NB4 (cell line): ENCODE measurements at regions not wholly inside any gene's neighbourhood (a gene's known extent, or its start where the extent isn't known, plus 50 kb on each side); places are given as distances from the start of the nearest gene placed in this dataset.

Experiments
- DNase-seq: peaks from one replicate; pipeline ENCODE4 v3.0.0; 2010; ENCODE audit warnings: low read depth
- H3K4me3 ChIP-seq: one replicate; pipeline ENCODE4 v1.5.1; 2011; ENCODE audit warnings: mild to moderate bottlenecking, low read depth, low read length, moderate library complexity
- MYC ChIP-seq: IDR thresholded peaks from 2 replicates; pipeline ENCODE4 v1.6.1; 2011; ENCODE audit warnings: low read depth, low read length
- POLR2A ChIP-seq: IDR thresholded peaks from 2 replicates; pipeline ENCODE4 v1.6.1; 2011; ENCODE audit warnings: mild to moderate bottlenecking; ENCODE audit not compliant: insufficient read length; ENCODE audit errors: extremely low read depth
- TF ChIP-seq, protein P1 (sequence below): IDR thresholded peaks from 2 replicates; pipeline ENCODE4 v1.6.1; 2011; ENCODE audit warnings: low read depth, low read length
- TF ChIP-seq, protein P2 (sequence below): IDR thresholded peaks from one replicate; pipeline ENCODE4 v1.5.1; 2012; ENCODE audit warnings: low read depth, low read length

DNA sequence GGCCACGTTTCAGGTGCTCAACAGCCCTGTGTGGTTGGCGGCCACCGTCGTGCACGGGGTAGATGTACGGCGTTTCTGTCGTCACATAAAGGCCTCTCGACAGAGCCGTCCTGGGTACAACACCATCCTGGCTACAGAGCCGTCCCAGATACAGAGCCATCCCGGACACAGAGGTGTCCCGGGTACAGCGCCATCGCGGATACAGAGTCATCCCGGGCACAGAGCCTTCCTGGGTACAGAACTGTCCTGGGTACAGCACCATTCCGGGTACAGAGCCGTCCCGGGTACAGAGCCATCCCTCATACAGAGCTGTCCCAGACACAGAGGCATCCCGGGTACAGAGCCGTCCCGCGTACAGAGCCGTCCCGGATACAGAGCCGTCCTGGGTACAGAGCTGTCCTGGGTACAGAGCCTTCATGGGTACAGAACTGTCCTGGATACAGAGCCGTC, 222.7 kb upstream of the SOX1 start:
- DNase-seq, result no peak
- no peak overlapping the region for H3K4me3 ChIP-seq
- TF ChIP-seq MYC (no peak), POLR2A (no peak)
- TF ChIP-seq, protein P1, sequence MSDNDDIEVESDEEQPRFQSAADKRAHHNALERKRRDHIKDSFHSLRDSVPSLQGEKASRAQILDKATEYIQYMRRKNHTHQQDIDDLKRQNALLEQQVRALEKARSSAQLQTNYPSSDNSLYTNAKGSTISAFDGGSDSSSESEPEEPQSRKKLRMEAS, result no peak
- TF ChIP-seq, protein P2, sequence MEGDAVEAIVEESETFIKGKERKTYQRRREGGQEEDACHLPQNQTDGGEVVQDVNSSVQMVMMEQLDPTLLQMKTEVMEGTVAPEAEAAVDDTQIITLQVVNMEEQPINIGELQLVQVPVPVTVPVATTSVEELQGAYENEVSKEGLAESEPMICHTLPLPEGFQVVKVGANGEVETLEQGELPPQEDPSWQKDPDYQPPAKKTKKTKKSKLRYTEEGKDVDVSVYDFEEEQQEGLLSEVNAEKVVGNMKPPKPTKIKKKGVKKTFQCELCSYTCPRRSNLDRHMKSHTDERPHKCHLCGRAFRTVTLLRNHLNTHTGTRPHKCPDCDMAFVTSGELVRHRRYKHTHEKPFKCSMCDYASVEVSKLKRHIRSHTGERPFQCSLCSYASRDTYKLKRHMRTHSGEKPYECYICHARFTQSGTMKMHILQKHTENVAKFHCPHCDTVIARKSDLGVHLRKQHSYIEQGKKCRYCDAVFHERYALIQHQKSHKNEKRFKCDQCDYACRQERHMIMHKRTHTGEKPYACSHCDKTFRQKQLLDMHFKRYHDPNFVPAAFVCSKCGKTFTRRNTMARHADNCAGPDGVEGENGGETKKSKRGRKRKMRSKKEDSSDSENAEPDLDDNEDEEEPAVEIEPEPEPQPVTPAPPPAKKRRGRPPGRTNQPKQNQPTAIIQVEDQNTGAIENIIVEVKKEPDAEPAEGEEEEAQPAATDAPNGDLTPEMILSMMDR, result no peak

- no peak overlapping the region for H3K4me3 ChIP-seq
- DNase-seq, result no peak
- TF ChIP-seq, protein P1, result no peak
- no peak for TF ChIP-seq MYC
- no peak for TF ChIP-seq POLR2A
- TF ChIP-seq, protein P2, result no peak
Measured at GRCh38 chr13:111844682-111845081, 222.3 kb upstream of the SOX1 start.

- TF ChIP-seq POLR2A (no peak), MYC (no peak)
- TF ChIP-seq, protein P1, result no peak
- TF ChIP-seq, protein P2, result no peak
- DNase-seq, result peak; percentile 51
- H3K4me3 ChIP-seq, result no peak overlapping the region
Measured at GRCh38 chr13:111845621-111846351, 221.2 kb upstream of the SOX1 start.

GRCh38 chr13:111846391-111847159, 220.4 kb upstream of the SOX1 start:
- DNase-seq, result peak; percentile 71
- H3K4me3 ChIP-seq, result no peak overlapping the region
- TF ChIP-seq, protein P2, result no peak
- no peak for TF ChIP-seq POLR2A
- TF ChIP-seq, protein P1, result no peak
- no peak for TF ChIP-seq MYC

- no peak for DNase-seq
- TF ChIP-seq MYC, result no peak
- TF ChIP-seq, protein P1, result no peak
- TF ChIP-seq, protein P2, result no peak
- TF ChIP-seq POLR2A, result no peak
- H3K4me3 ChIP-seq, result no peak overlapping the region
Measured at GRCh38 chr13:111847964-111848363, 219.0 kb upstream of the SOX1 start.
